K562 (cell line): ENCODE measurements at regions not wholly inside any gene's neighbourhood (a gene's known extent, or its start where the extent isn't known, plus 50 kb on each side); places are given as distances from the start of the nearest gene placed in this dataset.

Experiments
- ATAC-seq: fragments of 200-7000 bp; cut with Tn5 transposase; 3 replicates; pipeline ENCODE4 v1.9.1; 2020; ENCODE audit warnings: moderate library complexity
- BruUV-seq: library from RNA; stranded (reverse); fragments of 400-500 nt; replicated peaks from 2 replicates; lab custom pipeline; 2021; lab: Mats Ljungman, UMichigan
- CTCF ChIA-PET: fragments of 300-600 bp; formaldehyde crosslinking; extraction: SDS; loops from one replicate; lab custom pipeline; 2021; ENCODE audit warnings: low intra/inter-chr PET ratio; lab: Yijun Ruan, JAX
- POLR2A ChIA-PET: fragments of 300-600, 350-650 bp; sonication (Branson Sonifier 250); formaldehyde crosslinking; extraction: SDS; loops from one replicate; lab custom pipeline; 2021; ENCODE audit warnings: antibody characterized with exemption, inconsistent platforms; lab: Yijun Ruan, JAX
- DNase-seq, 4 experiments: peaks; one replicate each; pipeline versions ENCODE4 v3.0.0 to v3.0.0-alpha.2; 2011 to 2018; ENCODE audit warnings: low spot score in 3 of 4, mixed read lengths in 3 of 4; ENCODE audit errors: extremely low read depth in 1 of 4
- FAIRE-seq: peaks from 2 replicates; lab custom pipeline; 2011; peaks lifted over from hg19 to GRCh38; lab: Jason Lieb, UNC
- H2AFZ ChIP-seq: 2 replicates; pipeline ENCODE4 v1.6.0; 2011; ENCODE audit warnings: low read depth, low read length, control low read depth, inconsistent platforms
- H3K27ac ChIP-seq: fragments of 200-600 bp; 3 replicates; pipeline ENCODE4 v1.8.0; 2011; ENCODE audit warnings: low read depth, mild to moderate bottlenecking, control low read depth, inconsistent platforms, low read length, moderate library complexity, mixed read lengths; ENCODE audit errors: extremely low read depth
- H3K27me3 ChIP-seq, 2 experiments: fragments of 300-600 bp in 1 of 2; 2 replicates in 1 of 2; 3 replicates in 1 of 2; pipeline versions ENCODE4 v1.6.0 to v1.8.0; 2011; ENCODE audit warnings: inconsistent platforms in 2 of 2, low read length in 2 of 2, mild to moderate bottlenecking in 1 of 2, mixed read lengths in 1 of 2, moderate library complexity in 1 of 2; ENCODE audit not compliant: control insufficient read depth in 2 of 2, insufficient read depth in 2 of 2
- H3K36me3 ChIP-seq: fragments of 300-600 bp; 3 replicates; pipeline ENCODE4 v1.8.0; 2011; ENCODE audit warnings: mild to moderate bottlenecking, low read length, inconsistent platforms; ENCODE audit not compliant: control insufficient read depth, insufficient read depth
- H3K4me1 ChIP-seq, 2 experiments: fragments of 200-600 bp in 1 of 2; replicated peaks in 1 of 2; 2 replicates in 1 of 2; 3 replicates in 1 of 2; pipeline versions ENCODE4 v1.5.1 to v1.8.0; 2011; ENCODE audit warnings: inconsistent platforms in 2 of 2, low read length in 2 of 2, mild to moderate bottlenecking in 1 of 2, mixed read lengths in 1 of 2, moderate library complexity in 1 of 2; ENCODE audit not compliant: control insufficient read depth in 2 of 2, insufficient read depth in 2 of 2
- H3K4me2 ChIP-seq: 2 replicates; pipeline ENCODE4 v1.6.1; 2011; ENCODE audit warnings: low read length, control low read depth, inconsistent platforms, mixed read lengths; ENCODE audit not compliant: insufficient read depth
- H3K4me3 ChIP-seq: fragments of 200-600 bp; sonication (generic), shearing (Covaris generic); 2 replicates; pipeline ENCODE4 v1.5.1; 2016; ENCODE audit warnings: control low read depth, inconsistent platforms
- H3K79me2 ChIP-seq: fragments of 200-600 bp; 3 replicates; pipeline ENCODE4 v1.8.0; 2011; ENCODE audit warnings: low read length, inconsistent platforms; ENCODE audit not compliant: control insufficient read depth, insufficient read depth
- H3K9ac ChIP-seq, 2 experiments: 2 replicates each; pipeline versions ENCODE4 v1.6.0 to v1.6.1; 2011; ENCODE audit warnings: low read depth in 2 of 2, low read length in 2 of 2, control low read depth in 1 of 2, inconsistent platforms in 1 of 2, mild to moderate bottlenecking in 1 of 2, mixed read lengths in 1 of 2; ENCODE audit not compliant: insufficient read depth in 1 of 2
- H3K9me1 ChIP-seq: one replicate; pipeline ENCODE4 v1.6.0; 2011; ENCODE audit warnings: inconsistent platforms, mild to moderate bottlenecking, low read length, moderate library complexity; ENCODE audit not compliant: control insufficient read depth, insufficient read depth
- H3K9me3 ChIP-seq: replicated peaks from 2 replicates; pipeline ENCODE4 v1.5.1; 2011; ENCODE audit warnings: low read depth, low read length, inconsistent platforms; ENCODE audit not compliant: control insufficient read depth, insufficient read depth
- H4K20me1 ChIP-seq: replicated peaks from 2 replicates; pipeline ENCODE4 v1.6.1; 2011; ENCODE audit warnings: low read length, inconsistent platforms, mixed read lengths; ENCODE audit not compliant: control insufficient read depth, insufficient read depth
- CEBPG ChIP-seq, 3 experiments: fragments of 200-800 bp in 1 of 3; sonication (Bioruptor generic) in 1 of 3; sonication (generic) in 1 of 3; formaldehyde crosslinking in 1 of 3; IDR thresholded peaks in 2 of 3; conservative IDR thresholded peaks in 1 of 3; 2 replicates each; pipeline versions ENCODE4 v1.6.1 to v1.8.0; 2016 to 2022; ENCODE audit warnings: missing compliant biosample characterization in 2 of 3, missing genetic modification characterization in 2 of 3, mild to moderate bottlenecking in 1 of 3, missing genetic modification reagents in 1 of 3
- DIDO1 ChIP-seq: fragments of 450-650 bp; IDR thresholded peaks from 2 replicates; pipeline ENCODE4 v1.6.1; 2016; ENCODE audit warnings: low read depth, missing biosample characterization, missing genetic modification characterization
- FIP1L1 ChIP-seq: fragments of 200-400 bp; formaldehyde crosslinking; IDR thresholded peaks from 2 replicates; pipeline ENCODE4 v1.6.1; 2018; ENCODE audit warnings: mild to moderate bottlenecking, low read depth, low read length; ENCODE audit not compliant: poor library complexity, severe bottlenecking
- FOXA3 ChIP-seq, 2 experiments: fragments of 450-650 bp in 1 of 2; sonication (generic) in 1 of 2; formaldehyde crosslinking; IDR thresholded peaks in 1 of 2; conservative IDR thresholded peaks in 1 of 2; 2 replicates each; pipeline versions ENCODE4 v1.4.0 to v1.8.0; 2020 to 2022; ENCODE audit warnings: mild to moderate bottlenecking in 2 of 2, missing genetic modification reagents in 1 of 2
- HEY1 ChIP-seq: fragments of 250-450 bp; sonication (Bioruptor Pico); IDR thresholded peaks from 2 replicates; pipeline ENCODE4 v1.5.0; 2020; ENCODE audit warnings: mild to moderate bottlenecking, moderate library complexity, borderline replicate concordance
- PPARD ChIP-seq: fragments of 250-450 bp; sonication (Bioruptor Pico); IDR thresholded peaks from 2 replicates; pipeline ENCODE4 v1.8.0; 2022; ENCODE audit warnings: inconsistent platforms, mild to moderate bottlenecking, moderate library complexity
- SMAD4 ChIP-seq: fragments of 250-450 bp; sonication (Bioruptor Pico); conservative IDR thresholded peaks from 2 replicates; pipeline ENCODE4 v1.8.0; 2021; ENCODE audit warnings: inconsistent platforms, mild to moderate bottlenecking, moderate library complexity
- TFAM ChIP-seq: fragments of 250-450 bp; sonication (Bioruptor Pico); conservative IDR thresholded peaks from 2 replicates; pipeline ENCODE4 v1.5.0; 2021; ENCODE audit warnings: mild to moderate bottlenecking, moderate library complexity
- TSC22D4 ChIP-seq: fragments of 450-650 bp; IDR thresholded peaks from 2 replicates; pipeline ENCODE4 v1.6.1; 2016; ENCODE audit warnings: missing genetic modification characterization, missing biosample characterization, control low read depth
- XRCC5 ChIP-seq: fragments of 200-400 bp; formaldehyde crosslinking; IDR thresholded peaks from 2 replicates; pipeline ENCODE4 v1.6.1; 2017; ENCODE audit warnings: low read depth, mild to moderate bottlenecking, low read length
- ZNF274 ChIP-seq: IDR thresholded peaks from 2 replicates; pipeline ENCODE4 v1.6.1; 2011; ENCODE audit warnings: low read depth, mild to moderate bottlenecking, low read length, moderate library complexity, borderline replicate concordance
- WGBS: fragments of 100-300 bp; shearing (Covaris generic); methylation state at CpG from one replicate; pipeline ENCODE4 v1.1.6; 2016; ENCODE audit warnings: low coverage, mixed read lengths; ENCODE audit not compliant: insufficient coverage; ENCODE audit errors: missing lambda C conversion rate; 5-methylcytosine and 5-hydroxymethylcytosine counted together
- in situ Hi-C: fragments of 300-500 bp; cut with MboI; formaldehyde crosslinking; loops from 4 replicates; pipeline ENCODE4 v1.15.0; 2018; ENCODE audit warnings: inconsistent platforms, mixed read lengths
- intact Hi-C: fragments of 100-400 bp; cut with micrococcal nuclease; formaldehyde crosslinking; loops from 2 replicates; pipeline ENCODE4 v1.14.2; 2022
- TF ChIP-seq, protein P1 (sequence below): sonication (generic); formaldehyde crosslinking; IDR thresholded peaks from 2 replicates; pipeline ENCODE4 v1.8.0; 2022; ENCODE audit warnings: missing genetic modification reagents, mild to moderate bottlenecking, borderline replicate concordance
- TF ChIP-seq, protein P2 (sequence below): fragments of 250-450 bp; sonication (Bioruptor Pico); IDR thresholded peaks from 2 replicates; pipeline ENCODE4 v1.4.0; 2020
- TF ChIP-seq, protein P3 (sequence below): fragments of 450-650 bp; IDR thresholded peaks from 2 replicates; pipeline ENCODE4 v1.6.1; 2017; ENCODE audit warnings: mild to moderate bottlenecking, moderate library complexity

GRCh38 chr22:47796128-47796908 lies 1033.9 kb downstream of the TBC1D22A start:
- intact Hi-C loops = no loop called here
- CTCF ChIA-PET = no interaction called here
- no peak overlapping the region for H3K9ac ChIP-seq
- H4K20me1 ChIP-seq = no peaks in the 10 kb centered on the region
- no peaks in the 10 kb centered on the region for H3K4me1 ChIP-seq
- 0 out of 3 replicates have a peak, but pooled peaks cover 4% of the 10 kb centered on the region for H3K36me3 ChIP-seq
- FAIRE-seq = no peak
- no peak overlapping the region for H3K27ac ChIP-seq
- no peak overlapping the region for H3K4me2 ChIP-seq
- BruUV-seq = no TSS peak
- WGBS = 88% methylated on average over 5 of the region's 11 CpGs
- no peak for TF ChIP-seq HEY1 (CRISPR knock-in tag)
- TF ChIP-seq SMAD4 (CRISPR knock-in tag) = no peak
- TF ChIP-seq, protein P1, sequence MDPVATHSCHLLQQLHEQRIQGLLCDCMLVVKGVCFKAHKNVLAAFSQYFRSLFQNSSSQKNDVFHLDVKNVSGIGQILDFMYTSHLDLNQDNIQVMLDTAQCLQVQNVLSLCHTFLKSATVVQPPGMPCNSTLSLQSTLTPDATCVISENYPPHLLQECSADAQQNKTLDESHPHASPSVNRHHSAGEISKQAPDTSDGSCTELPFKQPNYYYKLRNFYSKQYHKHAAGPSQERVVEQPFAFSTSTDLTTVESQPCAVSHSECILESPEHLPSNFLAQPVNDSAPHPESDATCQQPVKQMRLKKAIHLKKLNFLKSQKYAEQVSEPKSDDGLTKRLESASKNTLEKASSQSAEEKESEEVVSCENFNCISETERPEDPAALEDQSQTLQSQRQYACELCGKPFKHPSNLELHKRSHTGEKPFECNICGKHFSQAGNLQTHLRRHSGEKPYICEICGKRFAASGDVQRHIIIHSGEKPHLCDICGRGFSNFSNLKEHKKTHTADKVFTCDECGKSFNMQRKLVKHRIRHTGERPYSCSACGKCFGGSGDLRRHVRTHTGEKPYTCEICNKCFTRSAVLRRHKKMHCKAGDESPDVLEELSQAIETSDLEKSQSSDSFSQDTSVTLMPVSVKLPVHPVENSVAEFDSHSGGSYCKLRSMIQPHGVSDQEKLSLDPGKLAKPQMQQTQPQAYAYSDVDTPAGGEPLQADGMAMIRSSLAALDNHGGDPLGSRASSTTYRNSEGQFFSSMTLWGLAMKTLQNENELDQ = no peak
- no peak for TF ChIP-seq FOXA3 (CRISPR knock-in tag; conservative IDR thresholded peaks at IDR 0.05 in 1 of 2, IDR thresholded peaks at IDR 0.05 in 1 of 2)
- no peak for TF ChIP-seq TSC22D4 (tag)
- TF ChIP-seq TFAM (CRISPR knock-in tag) = no peak
- no peak for TF ChIP-seq FIP1L1
- TF ChIP-seq, protein P2, sequence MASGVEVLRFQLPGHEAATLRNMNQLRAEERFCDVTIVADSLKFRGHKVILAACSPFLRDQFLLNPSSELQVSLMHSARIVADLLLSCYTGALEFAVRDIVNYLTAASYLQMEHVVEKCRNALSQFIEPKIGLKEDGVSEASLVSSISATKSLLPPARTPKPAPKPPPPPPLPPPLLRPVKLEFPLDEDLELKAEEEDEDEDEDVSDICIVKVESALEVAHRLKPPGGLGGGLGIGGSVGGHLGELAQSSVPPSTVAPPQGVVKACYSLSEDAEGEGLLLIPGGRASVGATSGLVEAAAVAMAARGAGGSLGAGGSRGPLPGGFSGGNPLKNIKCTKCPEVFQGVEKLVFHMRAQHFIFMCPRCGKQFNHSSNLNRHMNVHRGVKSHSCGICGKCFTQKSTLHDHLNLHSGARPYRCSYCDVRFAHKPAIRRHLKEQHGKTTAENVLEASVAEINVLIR (CRISPR knock-in tag) = no peak
- no peak for TF ChIP-seq XRCC5
- TF ChIP-seq ZNF274 = no peak
- TF ChIP-seq, protein P3, sequence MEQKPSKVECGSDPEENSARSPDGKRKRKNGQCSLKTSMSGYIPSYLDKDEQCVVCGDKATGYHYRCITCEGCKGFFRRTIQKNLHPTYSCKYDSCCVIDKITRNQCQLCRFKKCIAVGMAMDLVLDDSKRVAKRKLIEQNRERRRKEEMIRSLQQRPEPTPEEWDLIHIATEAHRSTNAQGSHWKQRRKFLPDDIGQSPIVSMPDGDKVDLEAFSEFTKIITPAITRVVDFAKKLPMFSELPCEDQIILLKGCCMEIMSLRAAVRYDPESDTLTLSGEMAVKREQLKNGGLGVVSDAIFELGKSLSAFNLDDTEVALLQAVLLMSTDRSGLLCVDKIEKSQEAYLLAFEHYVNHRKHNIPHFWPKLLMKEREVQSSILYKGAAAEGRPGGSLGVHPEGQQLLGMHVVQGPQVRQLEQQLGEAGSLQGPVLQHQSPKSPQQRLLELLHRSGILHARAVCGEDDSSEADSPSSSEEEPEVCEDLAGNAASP = no peak
- no peak for TF ChIP-seq DIDO1
- no peak for TF ChIP-seq PPARD (CRISPR knock-in tag)
- no peak for TF ChIP-seq CEBPG (CRISPR knock-in tag; IDR thresholded peaks at IDR 0.05)
- no peak for TF ChIP-seq CEBPG (tag; conservative IDR thresholded peaks at IDR 0.05 in 1 of 2, IDR thresholded peaks at IDR 0.05 in 1 of 2)
- TF ChIP-seq, all 486 proteins: peak for 0
- no peak for DNase-seq
- H2AFZ ChIP-seq = no peak overlapping the region
- no peaks in the 10 kb centered on the region for H3K79me2 ChIP-seq
- H3K27me3 ChIP-seq = no peaks in the 10 kb centered on the region
- no peak for ATAC-seq
- in situ Hi-C loops = no loop called here
- H3K9me3 ChIP-seq = no peaks in the 10 kb centered on the region
- H3K9me1 ChIP-seq = no peaks in the 10 kb centered on the region
- no peak overlapping the region for H3K4me3 ChIP-seq
- POLR2A ChIA-PET = interaction anchor here (0.6 kb wide), 1 partner anchor 480 kb away, joined by 3 read pairs; no protein-coding TSS in a partner anchor
